GM12891 (cell line): ENCODE measurements at regions not wholly inside any gene's neighbourhood (a gene's known extent, or its start where the extent isn't known, plus 50 kb on each side); places are given as distances from the start of the nearest gene placed in this dataset.

Source experiments
- PAX5 ChIP-seq: IDR thresholded peaks from 2 replicates; pipeline ENCODE4 v1.6.1; 2011; ENCODE audit warnings: low read length, moderate library complexity, mild to moderate bottlenecking; ENCODE audit not compliant: insufficient read depth, severe bottlenecking
- POLR2A ChIP-seq: IDR thresholded peaks from 2 replicates; pipeline ENCODE4 v1.6.1; 2011; ENCODE audit warnings: low read depth, low read length, control low read depth
- POLR2AphosphoS5 ChIP-seq: IDR thresholded peaks from 2 replicates; pipeline ENCODE4 v1.6.1; 2011; ENCODE audit warnings: low read depth, low read length, control low read depth
- POU2F2 ChIP-seq: IDR thresholded peaks from 2 replicates; pipeline ENCODE4 v1.6.1; 2011; ENCODE audit warnings: low read depth, mild to moderate bottlenecking, control low read depth, low read length, moderate library complexity
- SPI1 ChIP-seq: IDR thresholded peaks from 2 replicates; pipeline ENCODE4 v1.6.1; 2011; ENCODE audit warnings: low read depth, low read length, control low read depth
- TAF1 ChIP-seq: IDR thresholded peaks from 2 replicates; pipeline ENCODE4 v1.6.1; 2011; ENCODE audit warnings: low read depth, low read length, control low read depth

DNA sequence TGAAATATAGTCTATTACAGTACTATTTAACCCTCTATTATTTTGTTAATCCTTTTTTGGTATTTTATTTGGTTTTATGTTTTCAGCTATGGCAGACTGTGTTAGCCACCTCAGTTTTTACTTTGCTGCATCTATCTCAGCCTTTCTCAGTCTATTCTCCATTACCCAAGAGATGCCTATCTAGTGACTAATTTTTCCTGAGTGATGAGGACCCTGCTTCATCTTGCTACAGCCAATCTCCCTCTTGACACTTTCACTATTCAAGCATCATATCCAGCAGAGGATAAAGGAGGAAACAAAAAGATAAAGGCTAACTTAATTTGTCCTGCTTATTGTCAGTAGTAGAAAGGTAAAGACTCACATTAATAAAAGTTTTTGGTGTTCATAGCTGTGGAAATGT, 141.8 kb upstream of the NECTIN3 start:
- TF ChIP-seq POLR2A (no peak), TAF1 (no peak), POLR2AphosphoS5 (no peak), POU2F2 (no peak), PAX5 (no peak), SPI1 (no peak)
